Spleen (tissue), 11 donors: ENCODE measurements at regions not wholly inside any gene's neighbourhood (a gene's known extent, or its start where the extent isn't known, plus 50 kb on each side); places are given as distances from the start of the nearest gene placed in this dataset.
"Not testable (repeated sequence)": the region's sequence is repeated elsewhere in the genome, so short reads cannot be mapped to it uniquely, and the experiment has no call there.

Source experiments
- DNase-seq: peaks from one replicate; pipeline ENCODE4 v3.0.0-alpha.2; 2020
- H3K27ac ChIP-seq, 8 donors: fragments of 200-600 bp; sonication (generic) in 7 of 8; 1 replicate in 4 of 8; 2 replicates in 4 of 8; pipeline versions ENCODE4 v1.5.0 to v1.8.0; 2016 to 2021; ENCODE audit warnings: inconsistent platforms in 4 of 8, mild to moderate bottlenecking in 4 of 8, moderate library complexity in 1 of 8
- H3K27me3 ChIP-seq, 7 donors: fragments of 200-600 bp; sonication (generic) in 6 of 7; replicated peaks in 1 of 7; 1 replicate in 4 of 7; 2 replicates in 3 of 7; pipeline versions ENCODE4 v1.5.0 to v1.8.0; 2016 to 2021; ENCODE audit warnings: inconsistent platforms in 3 of 7, mild to moderate bottlenecking in 1 of 7
- H3K36me3 ChIP-seq, 6 donors: fragments of 200-600 bp; sonication (generic) in 5 of 6; 1 replicate in 4 of 6; 2 replicates in 2 of 6; pipeline versions ENCODE4 v1.5.0 to v1.8.0; 2016 to 2021; ENCODE audit warnings: inconsistent platforms in 2 of 6
- H3K4me1 ChIP-seq, 6 donors: fragments of 200-600 bp; sonication (generic) in 5 of 6; 1 replicate in 3 of 6; 2 replicates in 3 of 6; pipeline versions ENCODE4 v1.5.0 to v1.8.0; 2016 to 2021; ENCODE audit warnings: inconsistent platforms in 3 of 6
- H3K4me3 ChIP-seq, 8 donors: fragments of 200-600 bp; sonication (generic) in 7 of 8; 1 replicate in 4 of 8; 2 replicates in 4 of 8; pipeline versions ENCODE4 v1.5.0 to v1.8.0; 2016 to 2021; ENCODE audit warnings: inconsistent platforms in 4 of 8, mild to moderate bottlenecking in 4 of 8, moderate library complexity in 2 of 8
- H3K9me3 ChIP-seq, 8 donors: fragments of 200-600 bp; sonication (generic) in 7 of 8; 1 replicate in 4 of 8; 2 replicates in 4 of 8; pipeline versions ENCODE4 v1.5.0 to v1.8.0; 2016 to 2021; ENCODE audit warnings: inconsistent platforms in 4 of 8
- CTCF ChIP-seq, 11 experiments: fragments of 200-600 bp in 7 of 11; fragments of 450-650 bp in 4 of 11; sonication (generic) in 4 of 11; IDR thresholded peaks in 8 of 11; conservative IDR thresholded peaks in 3 of 11; 1 replicate in 7 of 11; 2 replicates in 4 of 11; pipeline versions ENCODE4 v1.4.0 to v1.8.0; 2016 to 2021; ENCODE audit warnings: antibody characterized with exemption in 11 of 11, inconsistent platforms in 4 of 11, mild to moderate bottlenecking in 1 of 11
- POLR2A ChIP-seq, 3 donors: fragments of 450-650 bp; IDR thresholded peaks; one replicate each; pipeline ENCODE4 v1.5.1; 2017; ENCODE audit warnings: antibody characterized with exemption in 3 of 3, mild to moderate bottlenecking in 1 of 3
- POLR2AphosphoS5 ChIP-seq, 3 donors: sonication (generic); formaldehyde crosslinking; IDR thresholded peaks; one replicate each; pipeline ENCODE4 v1.5.1; 2017; ENCODE audit warnings: antibody characterized with exemption in 3 of 3
- WGBS, 5 donors: extraction: QIAGEN DNeasy Blood & Tissue Kit in 3 of 5; methylation state at CpG; one replicate each; pipeline versions ENCODE4 v1.1.5 to v1.1.7; 2013 to 2018; 5-methylcytosine and 5-hydroxymethylcytosine counted together
- intact Hi-C: fragments of 100-400 bp; cut with DNase I; formaldehyde crosslinking; loops from one replicate; pipeline ENCODE4 v1.15.0; 2023; ENCODE audit warnings: low total_unique reads
- donor health status: healthy with polysubstance abuse.
- donor health status: DM: no; HTN: no; CAD: no; lungs with moderate emphysema.
- donor health status: DM: no; HTN: no; CAD: no.
- donor health status: Bipolar disorder and iron deficiency.
- donor health status: healthy.
- donor health status: DM: no; HTN: no; CAD: no.
- donor health status: DM: yes; HTN: yes; CAD: no.

GRCh38 chr11:56841210-56841810, 92.8 kb upstream of the OR9G4 start:
- H3K27me3 ChIP-seq = no peaks in the 10 kb centered on the region
- TF ChIP-seq CTCF (IDR thresholded peaks at IDR 0.05 in 8 of 11, conservative IDR thresholded peaks at IDR 0.05 in 3 of 11) (peak in 10 of 11 experiments; percentile 18 to 69 (median 58)), POLR2A (IDR thresholded peaks at IDR 0.05) (no peak)
- 16 to 21% (median 19%) methylated on average over 8 of the region's 8 CpGs for WGBS, 5 donors
- no peak overlapping the region for H3K4me3 ChIP-seq
- intact Hi-C loops = loop anchor here (5.0 kb wide), 1 partner anchor 406 kb away; no protein-coding TSS in a partner anchor
- H3K4me1 ChIP-seq = peaks cover 0 to 5% (median 0%) of the 10 kb centered on the region in 6 donors
- no peaks in the 10 kb centered on the region for H3K9me3 ChIP-seq
- DNase-seq = no peak
- H3K27ac ChIP-seq = peak overlapping the region in 1 of 8 donors; percentile 14
- no peaks in the 10 kb centered on the region for H3K36me3 ChIP-seq

GRCh38 chr11:56827357-56827756, 78.9 kb upstream of the OR9G4 start:
- H3K27me3 ChIP-seq, H3K4me1 ChIP-seq, H3K27ac ChIP-seq, H3K4me3 ChIP-seq, intact Hi-C loops, DNase-seq, H3K36me3 ChIP-seq: not testable (repeated sequence)
- H3K9me3 ChIP-seq = peaks cover 0 to 37% (median 18%) of the 10 kb centered on the region in 8 donors
- WGBS, 5 donors = 62 to 78% (median 70%) methylated on average over 5 of the region's 5 CpGs

- 51 to 97% (median 86%) methylated on average over 2 of the region's 2 CpGs for WGBS, 5 donors
- Histone ChIP-seq H3K9me3 (peaks cover 0 to 7% (median 0%) of the 10 kb centered on the region in 8 donors), H3K4me1 (no peaks in the 10 kb centered on the region), H3K4me3 (no peak overlapping the region), H3K36me3 (no peaks in the 10 kb centered on the region), H3K27ac (no peak overlapping the region), H3K27me3 (no peaks in the 10 kb centered on the region)
- intact Hi-C loops = no loop called here
- DNase-seq = no peak
- TF ChIP-seq POLR2A (IDR thresholded peaks at IDR 0.05) (no peak), POLR2AphosphoS5 (IDR thresholded peaks at IDR 0.05) (no peak), CTCF (IDR thresholded peaks at IDR 0.05 in 8 of 11, conservative IDR thresholded peaks at IDR 0.05 in 3 of 11) (no peak)
These were observed 71.4 kb upstream of the OR9G4 start for GRCh38 chr11:56819916-56820315.

- no peak for TF ChIP-seq POLR2A (IDR thresholded peaks at IDR 0.05)
- no peak for TF ChIP-seq CTCF (IDR thresholded peaks at IDR 0.05 in 8 of 11, conservative IDR thresholded peaks at IDR 0.05 in 3 of 11)
- TF ChIP-seq POLR2AphosphoS5 (IDR thresholded peaks at IDR 0.05) = no peak
- 50 to 74% (median 66%) methylated on average over 3 of the region's 3 CpGs for WGBS, 5 donors
- no peak for DNase-seq
- intact Hi-C loops = no loop called here
- H3K9me3 ChIP-seq = no peaks in the 10 kb centered on the region
- no peaks in the 10 kb centered on the region for H3K27me3 ChIP-seq
- no peaks in the 10 kb centered on the region for H3K36me3 ChIP-seq
- H3K4me1 ChIP-seq = no peaks in the 10 kb centered on the region
- no peak overlapping the region for H3K27ac ChIP-seq
- no peak overlapping the region for H3K4me3 ChIP-seq
These were observed 69.2 kb upstream of the OR9G4 start for GRCh38 chr11:56817661-56818060.

GRCh38 chr11:56816259-56816658, 67.8 kb upstream of the OR9G4 start:
- no peak for TF ChIP-seq POLR2AphosphoS5 (IDR thresholded peaks at IDR 0.05)

More at GRCh38 chr11:56816259-56816658, 67.8 kb upstream of the OR9G4 start:
- no peak for DNase-seq
- H3K9me3 ChIP-seq = no peaks in the 10 kb centered on the region
- no peak overlapping the region for H3K4me3 ChIP-seq
- no peaks in the 10 kb centered on the region for H3K27me3 ChIP-seq
- intact Hi-C loops = no loop called here
- H3K36me3 ChIP-seq = no peaks in the 10 kb centered on the region
- H3K4me1 ChIP-seq = no peaks in the 10 kb centered on the region
- H3K27ac ChIP-seq = no peak overlapping the region
- WGBS, 5 donors = 84 to 94% (median 92%) methylated on average over 2 of the region's 2 CpGs
